ENCODE measurements at regions not wholly inside any gene's neighbourhood (a gene's known extent, or its start where the extent isn't known, plus 50 kb on each side); places are given as distances from the start of the nearest gene placed in this dataset.

GRCh38 chr17:6941989-6942388 lies 53.9 kb upstream of the ALOX12 start:
- DNase-seq: no peak

DNA sequence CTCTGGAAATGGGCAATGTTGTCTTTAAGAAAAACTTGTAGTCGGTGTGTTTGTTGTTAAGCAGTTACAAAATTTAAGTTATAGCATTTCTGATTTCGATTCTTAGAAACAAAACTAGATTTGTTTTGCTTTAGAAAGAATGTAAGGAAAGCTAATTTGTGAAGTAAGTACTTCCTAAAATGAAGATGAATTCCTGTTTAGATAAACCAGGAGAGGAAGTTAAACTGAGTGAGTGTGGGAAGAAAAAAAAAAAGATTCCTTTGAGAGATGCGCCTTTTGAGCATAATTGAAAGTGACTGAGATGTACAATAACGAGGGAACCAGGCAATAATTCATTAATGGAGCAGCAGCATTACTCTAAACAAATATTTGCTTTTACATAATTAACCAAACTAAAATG lies 52.4 kb upstream of the ALOX12 start:
- DNase-seq: no peak

Measured in femur (tissue), 1 donor.